GM12878 (cell line): ENCODE measurements at regions not wholly inside any gene's neighbourhood (a gene's known extent, or its start where the extent isn't known, plus 50 kb on each side); places are given as distances from the start of the nearest gene placed in this dataset.

Experiments
- ATAC-seq: fragments of 200-7000 bp; cut with Tn5 transposase; 3 replicates; pipeline ENCODE4 v1.9.1; 2020; ENCODE audit warnings: mild to moderate bottlenecking, moderate library complexity
- BruUV-seq: library from RNA; stranded (reverse); fragments of 400-500 nt; replicated peaks from 2 replicates; lab custom pipeline; 2021; lab: Mats Ljungman, UMichigan
- CTCF ChIA-PET: fragments of 300-600 bp; sonication (Branson Sonifier 250); formaldehyde crosslinking; extraction: SDS; loops from one replicate; lab custom pipeline; 2021; ENCODE audit warnings: inconsistent platforms; lab: Yijun Ruan, JAX
- POLR2A ChIA-PET: fragments of 350-600 bp; formaldehyde crosslinking; extraction: SDS; loops from one replicate; lab custom pipeline; 2021; ENCODE audit warnings: inconsistent platforms; lab: Charles Lee
- RAD21 ChIA-PET: fragments of 300-600 bp; sonication (Branson Sonifier 250); formaldehyde crosslinking; loops from one replicate; lab custom pipeline; 2023; ENCODE audit warnings: antibody characterized with exemption; ENCODE audit not compliant: unreplicated experiment; lab: Charles Lee
- SMC1A ChIA-PET: fragments of 300-600 bp; sonication (Branson Sonifier 250); formaldehyde crosslinking; loops from one replicate; lab custom pipeline; 2023; ENCODE audit not compliant: unreplicated experiment, uncharacterized antibody; lab: Charles Lee
- DNase-seq: peaks from one replicate; pipeline ENCODE4 v3.0.0-alpha.2; 2011; ENCODE audit warnings: low read depth, low spot score
- FAIRE-seq: peaks from 3 replicates; lab custom pipeline; 2011; peaks lifted over from hg19 to GRCh38; lab: Jason Lieb, UNC
- H2AFZ ChIP-seq: 2 replicates; pipeline ENCODE4 v1.6.0; 2011; ENCODE audit warnings: low read depth, low read length, control low read depth; ENCODE audit not compliant: control insufficient read depth
- H3K27ac ChIP-seq: 2 replicates; pipeline ENCODE4 v1.5.1; 2011; ENCODE audit warnings: control low read depth; ENCODE audit not compliant: control insufficient read depth, insufficient read depth
- H3K27me3 ChIP-seq, 2 experiments: replicated peaks in 1 of 2; 2 replicates each; pipeline versions ENCODE4 v1.6.0 to v1.6.1; 2011; ENCODE audit warnings: low read length in 1 of 2; ENCODE audit not compliant: control insufficient read depth in 2 of 2, insufficient read depth in 2 of 2
- H3K36me3 ChIP-seq, 2 experiments: 2 replicates each; pipeline ENCODE4 v1.5.1; 2011; ENCODE audit warnings: low read length in 1 of 2; ENCODE audit not compliant: control insufficient read depth in 2 of 2, insufficient read depth in 2 of 2
- H3K4me1 ChIP-seq: 2 replicates; pipeline ENCODE4 v1.6.1; 2011; ENCODE audit warnings: mild to moderate bottlenecking, low read length, moderate library complexity, mixed read lengths; ENCODE audit not compliant: control insufficient read depth, insufficient read depth
- H3K4me2 ChIP-seq: 2 replicates; pipeline ENCODE4 v1.6.0; 2011; ENCODE audit warnings: control low read depth; ENCODE audit not compliant: control insufficient read depth, insufficient read depth
- H3K4me3 ChIP-seq: fragments of 200-600 bp; sonication (generic); 2 replicates; pipeline ENCODE4 v1.5.1; 2016
- H3K79me2 ChIP-seq: 2 replicates; pipeline ENCODE4 v1.6.0; 2011; ENCODE audit warnings: low read length; ENCODE audit not compliant: control insufficient read depth, insufficient read depth
- H3K9ac ChIP-seq: 2 replicates; pipeline ENCODE4 v1.8.0; 2011; ENCODE audit warnings: low read length, control low read depth, mixed read lengths; ENCODE audit not compliant: control insufficient read depth, insufficient read depth
- H3K9me3 ChIP-seq: replicated peaks from 3 replicates; pipeline ENCODE4 v1.5.1; 2011; ENCODE audit warnings: mild to moderate bottlenecking, low read length; ENCODE audit not compliant: control insufficient read depth, insufficient read depth
- H4K20me1 ChIP-seq: 2 replicates; pipeline ENCODE4 v1.6.0; 2011; ENCODE audit not compliant: control insufficient read depth, insufficient read depth
- ATF2 ChIP-seq: IDR thresholded peaks from 2 replicates; pipeline ENCODE4 v1.6.1; 2012; ENCODE audit warnings: low read length, inconsistent platforms
- BHLHE40 ChIP-seq, 2 experiments: fragments of 450-650 bp in 1 of 2; IDR thresholded peaks; 2 replicates each; pipeline ENCODE4 v1.6.1; 2011 to 2017; ENCODE audit warnings: low read depth in 2 of 2, borderline replicate concordance in 1 of 2, improper control_type of control experiment in 1 of 2, low read length in 1 of 2, mild to moderate bottlenecking in 1 of 2
- CEBPB ChIP-seq, 2 experiments: fragments of 150-350 bp in 1 of 2; IDR thresholded peaks; 2 replicates each; pipeline ENCODE4 v1.6.1; 2012 to 2014; ENCODE audit warnings: low read depth in 2 of 2, low read length in 2 of 2, borderline replicate concordance in 1 of 2, inconsistent platforms in 1 of 2
- E4F1 ChIP-seq: fragments of 450-650 bp; IDR thresholded peaks from 2 replicates; pipeline ENCODE4 v1.6.1; 2018; ENCODE audit warnings: borderline replicate concordance, mild to moderate bottlenecking; ENCODE audit not compliant: partially characterized antibody
- EGR1 ChIP-seq, 2 experiments: IDR thresholded peaks; 1 replicate in 1 of 2; 2 replicates in 1 of 2; pipeline ENCODE4 v1.6.1; 2011 to 2012; ENCODE audit warnings: low read depth in 2 of 2, low read length in 2 of 2, borderline replicate concordance in 1 of 2, mild to moderate bottlenecking in 1 of 2, moderate library complexity in 1 of 2
- HCFC1 ChIP-seq: fragments of 150-350 bp; IDR thresholded peaks from 2 replicates; pipeline ENCODE4 v1.6.1; 2014; ENCODE audit warnings: low read length
- IKZF2 ChIP-seq, 2 experiments: fragments of 450-650 bp; IDR thresholded peaks; 2 replicates each; pipeline ENCODE4 v1.6.1; 2017; ENCODE audit warnings: mild to moderate bottlenecking in 2 of 2, moderate library complexity in 2 of 2
- KAT2A ChIP-seq: conservative IDR thresholded peaks from 2 replicates; pipeline ENCODE4 v1.6.1; 2011; ENCODE audit warnings: low read depth, low read length; ENCODE audit not compliant: control insufficient read depth
- MEF2A ChIP-seq: IDR thresholded peaks from 2 replicates; pipeline ENCODE4 v1.6.1; 2011; ENCODE audit warnings: low read depth, mild to moderate bottlenecking, low read length, moderate library complexity; ENCODE audit not compliant: insufficient read depth
- NFIC ChIP-seq: IDR thresholded peaks from 2 replicates; pipeline ENCODE4 v1.6.1; 2012; ENCODE audit warnings: low read depth, mild to moderate bottlenecking, inconsistent platforms, low read length, moderate library complexity
- NFXL1 ChIP-seq: fragments of 450-650 bp; IDR thresholded peaks from 2 replicates; pipeline ENCODE4 v1.6.1; 2017; ENCODE audit warnings: antibody characterized with exemption, mild to moderate bottlenecking, borderline replicate concordance
- PAX5 ChIP-seq: IDR thresholded peaks from 2 replicates; pipeline ENCODE4 v1.6.1; 2011; ENCODE audit warnings: low read depth, low read length, borderline replicate concordance
- PML ChIP-seq: IDR thresholded peaks from 2 replicates; pipeline ENCODE4 v1.6.1; 2012; ENCODE audit warnings: low read length, inconsistent platforms
- RELA ChIP-seq: fragments of 450-650 bp; IDR thresholded peaks from 2 replicates; pipeline ENCODE4 v1.8.0; 2014; ENCODE audit warnings: borderline replicate concordance; ENCODE audit not compliant: partially characterized antibody
- SKIL ChIP-seq: fragments of 450-650 bp; IDR thresholded peaks from 2 replicates; pipeline ENCODE4 v1.6.1; 2017; ENCODE audit warnings: mild to moderate bottlenecking, low read depth, inconsistent platforms; ENCODE audit not compliant: poor library complexity, severe bottlenecking
- SREBF2 ChIP-seq: IDR thresholded peaks from 2 replicates; pipeline ENCODE4 v1.6.1; 2012; ENCODE audit warnings: mild to moderate bottlenecking, low read length
- TCF12 ChIP-seq: IDR thresholded peaks from 2 replicates; pipeline ENCODE4 v1.6.1; 2011; ENCODE audit warnings: low read depth, mild to moderate bottlenecking, low read length
- ZNF24 ChIP-seq: fragments of 450-650 bp; IDR thresholded peaks from 2 replicates; pipeline ENCODE4 v1.6.1; 2017; ENCODE audit warnings: antibody characterized with exemption, mild to moderate bottlenecking
- WGBS: methylation state at CpG from one replicate; pipeline ENCODE4 v1.1.6; 2016; ENCODE audit warnings: low lambda C conversion rate; ENCODE audit not compliant: insufficient replicate concordance, insufficient coverage; ENCODE audit errors: missing lambda C conversion rate; 5-methylcytosine and 5-hydroxymethylcytosine counted together
- in situ Hi-C: fragments of 300-500 bp; cut with MboI; formaldehyde crosslinking; loops from 9 replicates; pipeline ENCODE4 v1.14.3; 2018; ENCODE audit warnings: mixed read lengths
- intact Hi-C: fragments of 100-400 bp; cut with micrococcal nuclease; formaldehyde crosslinking; loops from one replicate; pipeline ENCODE4 v1.14.2; 2022; ENCODE audit not compliant: unreplicated experiment

GRCh38 chr17:31692632-31693031 is 166.4 kb downstream of the COPRS start:
- no peaks in the 10 kb centered on the region for H3K36me3 ChIP-seq
- no peak overlapping the region for H3K9ac ChIP-seq
- no peaks in the 10 kb centered on the region for H3K4me1 ChIP-seq
- H3K9me3 ChIP-seq = no peaks in the 10 kb centered on the region
- BruUV-seq = no TSS peak
- FAIRE-seq = no peak
- POLR2A ChIA-PET = no interaction called here
- no peak overlapping the region for H2AFZ ChIP-seq
- DNase-seq = no peak
- TF ChIP-seq CEBPB (IDR thresholded peaks at IDR 0.05; ENCODE audit: borderline replicate concordance in 1 of 2, low read depth in 2 of 2, low read length in 2 of 2) (no peak), ATF2 (no peak), KAT2A (no peak), NFXL1 (no peak), E4F1 (no peak), EGR1 (IDR thresholded peaks at IDR 0.05; ENCODE audit: borderline replicate concordance in 1 of 2, low read depth in 2 of 2, low read length in 2 of 2) (no peak), BHLHE40 (IDR thresholded peaks at IDR 0.05; ENCODE audit: borderline replicate concordance in 1 of 2, low read depth in 2 of 2, low read length in 1 of 2) (no peak), RELA (no peak), IKZF2 (IDR thresholded peaks at IDR 0.05) (no peak), PAX5 (no peak), ZNF24 (no peak), SKIL (no peak), PML (no peak), NFIC (no peak), SREBF2 (no peak), MEF2A (no peak), TCF12 (no peak), HCFC1 (no peak)
- peaks cover 0 to 2% of the 10 kb centered on the region in 2 experiments; a peak in 3 of 4 replicates for H3K27me3 ChIP-seq
- no peak overlapping the region for H3K4me2 ChIP-seq
- H3K4me3 ChIP-seq = no peak overlapping the region
- no peaks in the 10 kb centered on the region for H4K20me1 ChIP-seq
- RAD21 ChIA-PET = no interaction called here
- WGBS = 22% methylated on average over 7 of the region's 7 CpGs
- intact Hi-C loops (no loop called here), in situ Hi-C loops (no loop called here)
- H3K27ac ChIP-seq = no peak overlapping the region
- CTCF ChIA-PET = interaction anchor here (0.6 kb wide), 2 partner anchors 9 to 121 kb away, joined by 3 read pairs; no protein-coding TSS in a partner anchor
- no peak for ATAC-seq
- no peaks in the 10 kb centered on the region for H3K79me2 ChIP-seq
- SMC1A ChIA-PET = interaction anchor here (0.5 to 1.3 kb wide), 3 partner anchors 45 to 80 kb away, joined by 3 read pairs; no protein-coding TSS in a partner anchor
